ENCODE measurements at regions not wholly inside any gene's neighbourhood (a gene's known extent, or its start where the extent isn't known, plus 50 kb on each side); places are given as distances from the start of the nearest gene placed in this dataset.

GRCh38 chr17:54439816-54440215 lies 460.8 kb upstream of the TOM1L1 start:
- TF ChIP-seq POLR2AphosphoS5 (IDR thresholded peaks at IDR 0.05; ENCODE audit: low read depth, low read length) (no peak), POLR2A (IDR thresholded peaks at IDR 0.05; ENCODE audit: borderline replicate concordance, extremely low read depth, insufficient read depth, insufficient read length) (no peak), CTCF (IDR thresholded peaks at IDR 0.05 in 2 of 3, conservative IDR thresholded peaks at IDR 0.05 in 1 of 3; ENCODE audit: borderline replicate concordance in 1 of 3, insufficient read depth in 1 of 3, low read depth in 2 of 3, low read length in 2 of 3) (no peak), EGR1 (IDR thresholded peaks at IDR 0.05; ENCODE audit: low read depth) (no peak), SIN3A (IDR thresholded peaks at IDR 0.05; ENCODE audit: low read depth) (no peak), ZNF274 (IDR thresholded peaks at IDR 0.05; ENCODE audit: low read depth, low read length) (no peak), JUND (IDR thresholded peaks at IDR 0.05) (no peak)
